GM19468 (cell line): ENCODE measurements at regions not wholly inside any gene's neighbourhood (a gene's known extent, or its start where the extent isn't known, plus 50 kb on each side); places are given as distances from the start of the nearest gene placed in this dataset.

Experiments used
- ATAC-seq: cut with Tn5 transposase; IDR thresholded peaks from one replicate; pipeline ENCODE4 v1.9.1; 2021; ENCODE audit warnings: mild to moderate bottlenecking, moderate library complexity, moderate number of reproducible peaks; ENCODE audit not compliant: unreplicated experiment; ENCODE audit errors: extremely low read depth

GRCh38 chr7:25541877-25542276 lies 313.6 kb upstream of the NPVF start:
- ATAC-seq: no peak

GRCh38 chr7:25543210-25543609 lies 314.9 kb upstream of the NPVF start:
- no peak for ATAC-seq

- ATAC-seq: no peak
These were observed 315.5 kb upstream of the NPVF start for GRCh38 chr7:25543798-25544197.

- no peak for ATAC-seq
These were observed 316.0 kb upstream of the NPVF start for GRCh38 chr7:25544254-25544653.

GRCh38 chr7:25545124-25546008 lies 317.1 kb upstream of the NPVF start:
- no peak for ATAC-seq

- no peak for ATAC-seq
These were observed 318.0 kb upstream of the NPVF start for GRCh38 chr7:25546306-25546705.

- no peak for ATAC-seq
These were observed 321.1 kb upstream of the NPVF start for GRCh38 chr7:25549271-25549921.

GRCh38 chr7:25550149-25550548 lies 321.9 kb upstream of the NPVF start:
- ATAC-seq: no peak

- no peak for ATAC-seq
These were observed 324.7 kb upstream of the NPVF start for GRCh38 chr7:25552998-25553397.

GRCh38 chr7:25553580-25554291 lies 325.4 kb upstream of the NPVF start:
- ATAC-seq: no peak

- no peak for ATAC-seq
These were observed 329.2 kb upstream of the NPVF start for GRCh38 chr7:25557379-25557917.

- ATAC-seq: no peak
These were observed 329.6 kb upstream of the NPVF start for GRCh38 chr7:25557930-25558329.

GRCh38 chr7:25558605-25559004 lies 330.3 kb upstream of the NPVF start:
- ATAC-seq: no peak

GRCh38 chr7:25559581-25560367 lies 331.5 kb upstream of the NPVF start:
- no peak for ATAC-seq

- no peak for ATAC-seq
These were observed 334.4 kb upstream of the NPVF start for GRCh38 chr7:25562673-25563182.

GRCh38 chr7:25565002-25565401 lies 336.7 kb upstream of the NPVF start:
- ATAC-seq: no peak

GRCh38 chr7:25565949-25566348 lies 337.7 kb upstream of the NPVF start:
- ATAC-seq: no peak

- no peak for ATAC-seq
These were observed 339.1 kb upstream of the NPVF start for GRCh38 chr7:25567430-25567829.

GRCh38 chr7:25569765-25570164 lies 341.5 kb upstream of the NPVF start:
- no peak for ATAC-seq

GRCh38 chr7:25572423-25572822 lies 344.1 kb upstream of the NPVF start:
- ATAC-seq: no peak
